Pulmonary artery endothelial cell (primary cell): ENCODE measurements at regions not wholly inside any gene's neighbourhood (a gene's known extent, or its start where the extent isn't known, plus 50 kb on each side); places are given as distances from the start of the nearest gene placed in this dataset.

ENCODE experiments used
- DNase-seq: peaks from one replicate; pipeline ENCODE4 v3.0.0-alpha.2; 2011; ENCODE audit warnings: low read depth, low spot score

DNA sequence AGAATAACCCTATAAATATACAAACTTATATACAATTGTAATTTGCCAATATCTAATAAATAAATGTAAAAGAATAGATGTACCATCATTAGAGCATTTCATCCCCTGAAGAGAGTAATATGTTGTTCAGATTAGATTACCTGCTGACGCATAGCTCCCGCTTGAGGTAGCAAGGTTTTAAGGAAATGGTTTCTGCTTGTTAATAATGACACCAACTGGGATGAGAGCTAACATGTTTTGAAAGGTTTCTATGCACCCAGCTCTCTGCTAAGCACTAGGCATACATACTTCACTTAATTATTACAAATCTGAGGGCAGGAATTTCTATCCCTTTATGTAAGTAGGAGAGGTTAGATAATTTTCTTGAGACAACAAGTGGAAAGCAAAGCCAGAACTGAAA, 1003.3 kb upstream of the SORCS1 start:
- no peak for DNase-seq

DNA sequence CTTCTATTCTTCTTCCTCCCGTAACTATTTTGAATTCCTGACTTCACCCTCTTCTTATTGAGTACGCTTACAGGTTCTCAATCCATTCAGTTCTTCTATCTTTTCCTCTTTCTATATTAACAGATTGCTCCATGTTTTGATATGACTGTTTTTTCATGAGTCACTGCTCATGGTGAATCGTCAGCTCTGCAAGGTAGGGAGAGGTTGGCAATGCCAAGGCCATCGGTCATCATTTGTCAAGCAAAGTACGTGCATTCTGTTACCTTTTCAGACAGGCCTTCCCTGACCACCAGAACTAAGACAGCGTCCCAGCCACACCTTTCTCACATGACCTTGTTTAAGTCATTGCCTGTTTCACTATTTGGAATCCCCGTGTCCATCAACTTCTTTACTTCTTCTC, 1001.9 kb upstream of the SORCS1 start:
- DNase-seq: no peak

DNA sequence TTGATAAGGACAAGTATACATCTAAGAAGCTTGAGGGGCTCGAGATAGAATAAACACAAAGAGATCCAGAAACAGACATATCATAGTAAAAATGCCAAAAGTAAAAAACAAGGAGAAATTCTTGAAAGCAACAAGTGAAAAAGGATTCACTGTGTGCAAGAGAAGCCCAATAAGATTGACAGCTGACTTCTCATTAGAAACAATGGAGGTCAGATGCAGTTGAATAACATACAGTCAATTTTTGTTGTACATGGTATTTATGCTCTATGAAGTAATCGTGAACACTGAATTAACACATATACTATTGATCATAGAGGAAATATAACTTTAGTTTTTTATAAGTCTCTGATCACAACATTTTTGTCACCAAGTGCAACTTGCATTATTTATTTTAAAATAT, 982.8 kb upstream of the SORCS1 start:
- DNase-seq: no peak

DNA sequence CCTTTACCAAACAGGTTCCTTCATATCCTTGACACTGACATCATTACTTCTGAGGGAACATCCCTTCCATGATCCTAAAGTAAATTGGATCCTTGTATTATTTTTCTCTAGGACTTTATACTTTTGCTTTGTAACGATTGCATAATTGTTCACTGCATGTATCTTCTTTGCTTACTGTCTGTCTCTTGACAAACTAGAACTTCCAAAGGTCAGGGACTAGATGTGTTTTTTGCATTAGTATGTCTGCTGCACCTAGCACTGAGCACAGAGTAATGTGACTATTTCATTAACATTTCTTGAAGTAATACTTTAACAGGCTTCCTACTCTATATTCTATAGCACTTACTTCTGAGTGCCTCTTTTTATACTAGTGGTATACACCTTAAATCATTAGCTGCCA, 976.6 kb upstream of the SORCS1 start:
- no peak for DNase-seq

DNA sequence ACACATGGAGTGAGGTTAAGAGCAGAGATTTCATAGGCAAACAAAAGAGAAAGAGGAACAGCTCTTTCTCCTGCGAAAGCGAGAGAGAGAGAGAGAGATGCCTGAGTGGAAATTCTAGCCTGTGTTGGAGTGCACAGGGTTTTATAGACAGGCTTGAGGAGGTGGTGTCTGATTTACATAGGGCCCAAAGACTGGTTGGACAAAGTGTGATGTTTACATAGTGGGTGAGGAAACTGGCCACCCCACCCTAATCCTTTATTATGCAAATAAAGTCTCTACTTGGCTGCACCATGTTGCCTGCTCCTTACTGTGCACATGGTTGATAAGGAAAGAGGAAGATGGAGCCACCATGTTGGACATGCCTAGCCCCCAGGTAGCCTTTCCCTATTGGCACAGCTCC, 967.8 kb upstream of the SORCS1 start:
- DNase-seq: no peak

DNA sequence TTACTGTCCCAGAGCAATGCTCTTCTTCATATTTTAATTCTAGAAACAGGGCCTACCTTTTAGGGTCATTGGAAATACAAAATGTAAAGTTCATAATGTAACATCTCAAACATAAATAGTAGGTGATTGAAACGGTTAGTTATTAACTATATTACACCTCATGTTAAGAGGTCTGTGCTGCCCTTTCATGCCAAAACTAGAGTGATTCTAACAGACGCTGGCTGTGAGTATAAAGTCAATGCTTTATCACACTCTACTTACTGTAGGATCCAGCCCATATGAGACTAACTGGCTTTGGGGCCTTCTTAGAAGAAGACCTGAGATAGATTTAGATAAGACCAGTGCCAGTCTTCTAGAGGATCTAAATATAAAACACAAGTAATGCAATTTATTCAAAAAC, 966.1 kb upstream of the SORCS1 start:
- no peak for DNase-seq

DNA sequence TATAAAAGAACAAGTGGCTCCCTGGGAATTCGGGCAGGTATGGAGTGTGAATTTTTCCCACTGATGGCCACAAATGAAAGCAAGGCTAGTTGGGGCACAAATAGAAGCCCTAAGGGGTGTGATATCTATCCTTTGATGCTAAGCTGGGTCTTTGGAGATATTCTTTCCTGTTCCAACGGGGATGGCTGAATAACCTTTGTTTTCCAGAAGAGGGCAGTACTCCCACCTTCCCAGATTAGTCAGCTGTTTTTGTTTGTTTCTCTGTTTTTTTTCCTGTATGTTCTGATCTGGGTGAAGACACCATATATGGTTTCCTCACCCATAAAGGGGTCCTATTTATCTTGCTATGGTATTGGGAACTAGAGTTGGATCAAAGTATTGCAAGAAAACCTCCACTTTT, 947.7 kb upstream of the SORCS1 start:
- no peak for DNase-seq

DNA sequence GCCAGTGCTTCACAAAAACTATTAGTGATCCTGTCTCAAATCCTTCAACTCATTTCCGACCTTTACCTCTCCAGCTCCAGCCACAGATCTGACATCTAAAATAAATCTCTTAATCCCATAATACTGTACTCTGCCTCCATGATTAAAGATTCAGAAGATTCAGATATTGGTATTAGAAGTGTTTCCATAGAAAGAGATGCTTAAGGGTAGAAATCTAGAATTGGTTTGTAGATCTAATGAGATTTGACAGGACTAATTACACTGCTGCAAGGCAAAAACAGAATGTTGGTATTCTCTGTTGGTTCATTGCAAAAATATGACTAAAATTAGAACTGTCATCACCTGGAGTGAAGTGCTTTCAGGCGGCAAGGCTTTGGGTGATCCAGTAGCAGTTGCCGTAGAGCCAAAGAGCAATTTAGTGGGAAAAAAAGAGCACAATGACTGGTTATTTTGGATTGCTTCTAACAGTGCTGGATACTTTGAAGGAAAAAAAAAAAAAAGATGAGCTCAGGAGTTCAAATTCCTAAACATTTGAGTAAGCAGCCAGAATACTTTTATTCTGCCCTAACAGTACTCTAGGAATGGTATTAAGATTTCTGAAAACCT, 940.1 kb upstream of the SORCS1 start:
- DNase-seq: no peak

DNA sequence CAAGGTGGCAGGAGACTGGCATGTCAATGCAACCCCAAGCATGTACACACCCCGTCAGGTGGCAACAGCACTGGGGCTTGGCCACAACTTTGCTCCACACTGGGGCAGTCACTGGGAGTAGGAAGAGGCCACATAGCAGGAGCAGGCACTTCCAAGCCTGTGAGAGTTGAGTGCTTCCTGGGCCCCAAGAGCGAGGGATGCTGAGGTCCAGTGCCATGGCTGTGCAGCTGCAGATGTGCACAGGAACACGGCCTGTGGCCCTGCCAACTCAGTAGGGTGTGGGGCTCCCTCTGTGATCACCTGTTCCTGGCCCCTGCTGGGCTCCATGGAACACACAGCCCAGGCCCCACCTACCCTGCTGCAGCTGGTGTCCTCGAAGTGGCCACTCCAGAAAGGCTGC, 932.8 kb upstream of the SORCS1 start:
- DNase-seq: no peak

DNA sequence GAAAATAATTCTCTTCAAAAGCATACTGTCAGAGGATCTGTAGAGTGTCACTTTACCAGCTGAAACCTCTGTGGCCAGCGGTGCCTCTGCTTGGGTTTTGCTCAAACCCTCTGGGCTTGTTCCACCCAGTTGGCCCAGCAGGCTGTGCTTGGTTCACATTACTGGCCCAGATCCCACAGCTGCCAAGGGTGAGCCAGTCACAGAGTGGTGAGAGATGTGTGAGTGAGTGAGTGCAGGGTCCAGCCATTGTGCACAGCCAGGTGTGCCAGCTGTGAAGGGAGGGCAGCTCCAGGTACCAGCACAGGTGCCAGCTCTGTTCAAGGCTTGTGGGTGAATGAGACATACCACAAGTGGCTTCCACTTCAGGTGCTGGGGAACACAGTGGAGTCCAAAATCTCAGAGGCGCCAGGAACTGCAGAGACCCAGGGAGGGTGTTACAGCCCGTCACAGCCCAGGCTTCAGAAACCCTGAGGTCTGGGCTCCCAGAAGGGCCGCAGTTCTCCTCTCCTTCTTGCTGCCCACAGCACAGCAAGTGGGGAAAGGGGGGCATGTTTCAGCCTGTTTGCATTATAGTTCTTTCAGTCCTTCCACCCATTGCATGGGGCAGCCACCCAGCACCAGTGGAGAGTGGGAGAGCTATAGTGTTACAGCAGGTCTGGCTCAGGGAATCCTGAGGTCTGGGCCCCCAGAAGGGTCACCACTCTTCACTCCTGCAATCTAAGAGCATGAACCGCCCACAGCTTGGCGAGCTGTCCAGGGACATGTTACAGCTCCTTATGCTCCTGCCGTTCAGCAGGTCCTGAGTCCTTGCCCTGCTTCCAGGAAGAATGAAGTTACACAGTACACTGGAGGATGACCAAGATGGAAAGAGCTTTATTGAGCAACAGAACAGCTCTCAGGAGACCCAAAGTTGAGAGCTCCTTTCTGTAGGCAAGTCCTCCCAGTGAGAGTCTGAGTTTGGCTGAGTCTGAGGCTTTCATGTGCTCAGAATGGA, 931.7 kb upstream of the SORCS1 start:
- no peak for DNase-seq

DNA sequence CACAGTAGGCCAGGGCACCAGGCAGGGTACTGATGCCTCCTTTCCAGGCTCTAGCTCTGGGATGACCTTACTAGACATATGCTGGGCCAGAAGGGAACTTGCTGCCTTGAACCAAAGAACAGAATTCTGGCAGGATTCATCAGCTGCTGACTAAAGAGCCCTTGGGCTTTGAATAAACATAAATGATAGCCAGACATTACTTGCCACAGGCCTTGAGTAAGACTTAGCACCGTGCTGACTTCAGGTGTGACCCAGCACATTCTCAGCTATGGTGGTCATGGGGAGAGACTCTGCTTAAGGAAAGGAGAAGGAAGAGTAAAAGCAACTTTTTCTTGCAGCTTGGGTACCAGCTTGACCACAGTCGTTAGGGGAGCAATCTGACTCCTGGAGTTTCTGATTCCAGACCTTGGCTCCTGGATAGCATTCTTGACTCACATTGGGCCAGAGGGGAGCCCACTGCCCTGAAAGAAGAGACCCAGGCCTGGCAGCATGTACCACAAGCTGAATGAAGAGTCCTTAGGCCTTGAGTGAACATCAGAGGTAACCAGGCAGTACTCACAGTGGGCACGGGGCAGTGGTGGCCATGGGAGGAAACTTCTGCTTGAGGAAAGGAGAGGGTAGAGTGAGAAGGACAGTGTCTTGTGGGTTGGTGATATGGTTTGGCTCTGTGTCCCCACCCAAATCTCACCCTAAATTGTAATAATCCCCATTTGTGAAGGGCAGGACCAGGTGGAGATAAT, 926.1 kb upstream of the SORCS1 start:
- no peak for DNase-seq

DNA sequence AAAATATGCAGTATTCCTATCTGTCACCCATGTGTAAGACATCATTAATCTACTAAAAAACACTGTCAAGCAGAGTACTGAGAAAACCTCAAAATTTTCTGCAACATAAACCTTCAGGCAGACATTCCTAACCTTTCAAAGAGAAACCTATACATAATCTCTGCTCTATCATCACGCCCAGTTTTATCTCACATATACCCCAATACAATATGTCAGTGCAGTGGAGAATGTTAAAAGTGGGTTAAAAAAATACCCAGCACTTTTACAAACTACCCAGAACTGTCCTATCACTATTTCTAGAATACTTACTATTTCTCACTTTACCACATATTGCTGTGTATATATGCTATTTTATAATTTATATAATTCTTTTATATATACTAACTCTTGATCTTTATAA, 922.0 kb upstream of the SORCS1 start:
- DNase-seq: no peak

DNA sequence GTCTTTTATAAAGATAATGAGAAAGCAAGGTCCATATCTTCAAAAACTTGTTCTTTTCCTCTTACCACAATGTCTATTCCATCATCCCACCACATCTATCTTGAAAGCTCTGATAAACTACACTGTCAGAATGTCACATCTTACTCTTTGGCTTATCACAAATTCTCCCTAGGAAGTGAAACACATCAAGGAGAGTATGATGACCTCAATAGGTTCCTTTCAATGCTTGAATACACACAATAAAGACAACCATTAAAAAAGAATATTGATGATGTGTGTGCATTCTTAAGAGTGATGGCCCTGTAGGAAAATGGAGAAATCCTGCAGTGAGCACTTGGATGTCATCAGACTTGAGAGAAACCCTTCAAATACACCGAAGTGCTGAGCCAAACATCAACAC, 918.1 kb upstream of the SORCS1 start:
- no peak for DNase-seq

DNA sequence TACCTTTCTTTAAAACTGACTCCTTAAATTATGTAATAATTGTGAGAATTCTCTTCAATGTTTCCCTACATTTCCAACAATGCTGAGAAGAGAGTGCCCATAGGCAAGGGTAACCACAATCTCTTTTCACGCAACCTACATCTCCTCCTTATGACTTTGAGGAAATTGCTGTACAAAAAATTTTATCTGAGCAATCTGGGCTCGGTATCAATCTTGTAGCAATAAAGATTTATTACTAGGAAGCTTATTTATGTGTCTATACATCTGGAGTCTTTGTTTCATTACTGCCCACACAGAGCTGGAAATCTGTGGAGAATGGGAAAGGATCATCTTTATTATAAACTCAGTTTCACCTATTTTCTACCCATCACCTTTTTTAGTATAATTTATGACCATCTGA, 913.8 kb upstream of the SORCS1 start:
- DNase-seq: no peak

DNA sequence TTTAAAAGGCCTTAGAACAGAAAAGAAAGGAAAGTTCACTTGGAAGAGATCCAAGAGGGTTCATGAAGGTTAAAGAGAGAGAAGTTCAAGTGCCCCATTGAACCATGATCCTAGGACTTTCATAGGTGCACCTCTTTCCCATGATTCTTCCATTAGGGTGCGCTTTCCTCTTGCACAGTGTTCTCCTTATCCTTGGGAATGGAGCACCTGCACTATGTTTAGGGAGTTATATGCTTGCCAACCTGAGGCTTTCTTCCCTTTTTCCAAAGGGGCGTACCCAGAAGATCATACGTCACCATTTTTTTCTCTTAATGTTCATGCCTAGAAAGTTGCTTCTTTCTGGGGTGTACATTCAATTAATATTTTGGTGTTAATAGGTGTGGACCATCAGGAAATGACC, 908.0 kb upstream of the SORCS1 start:
- no peak for DNase-seq

DNA sequence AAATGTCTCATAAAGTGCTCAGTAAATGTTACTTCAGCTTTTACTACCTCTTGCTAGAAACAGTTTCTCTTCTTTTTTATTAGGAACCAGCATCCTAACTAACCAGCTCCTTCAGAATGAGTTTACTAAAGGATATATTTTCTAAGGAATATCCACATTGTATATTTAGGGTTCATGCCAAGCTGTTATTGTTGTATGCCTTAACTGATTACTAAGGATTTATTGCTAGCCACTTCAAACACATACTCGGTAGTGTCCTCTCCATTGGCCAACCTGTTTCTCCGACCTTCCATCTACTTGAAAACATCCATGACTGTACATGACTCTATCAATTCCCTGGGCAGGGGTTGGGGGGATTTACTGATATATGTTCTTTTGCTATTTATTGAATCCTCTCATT, 906.3 kb upstream of the SORCS1 start:
- no peak for DNase-seq

DNA sequence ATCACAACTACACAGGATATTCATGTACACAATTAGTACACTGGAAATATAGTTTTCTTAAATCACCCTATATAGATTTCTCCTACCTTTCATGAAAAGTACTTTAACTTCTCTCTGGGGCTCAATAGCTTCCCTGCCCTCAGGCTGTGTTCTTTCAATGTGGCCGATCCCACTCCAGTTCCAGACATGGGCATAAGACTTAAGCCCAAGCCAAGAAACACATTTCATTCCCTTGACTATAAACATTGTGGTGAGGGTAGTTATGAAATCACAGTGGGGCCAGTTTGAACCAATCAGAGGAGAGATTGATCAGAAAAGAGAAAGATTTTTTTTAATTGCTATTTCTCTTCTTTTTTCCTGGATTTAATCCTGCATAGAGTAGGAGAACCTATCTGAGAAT, 904.6 kb upstream of the SORCS1 start:
- DNase-seq: no peak

DNA sequence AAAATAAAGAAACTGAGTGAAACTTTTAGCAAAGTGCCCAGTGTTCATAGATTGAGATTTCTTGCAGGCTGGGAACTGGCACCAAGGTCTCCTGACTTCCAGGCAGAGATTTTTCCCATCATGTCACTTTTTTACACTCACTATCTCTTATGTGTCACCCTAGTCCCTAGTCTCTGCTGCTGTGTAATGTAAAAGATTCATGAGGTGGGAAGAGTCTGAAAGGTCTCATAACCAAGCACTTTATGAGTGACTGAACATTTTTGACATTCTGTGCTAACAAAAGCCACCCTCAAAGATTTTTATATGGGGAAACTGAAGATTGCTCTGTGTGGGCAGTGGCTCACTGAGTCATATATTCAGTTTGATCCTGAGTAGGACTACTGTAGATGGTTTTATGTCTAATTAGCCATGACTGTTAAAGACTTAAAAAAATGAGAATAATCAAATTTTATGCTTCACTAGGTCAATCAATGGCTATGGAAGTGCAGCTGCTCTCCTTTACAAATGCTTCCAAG, 900.3 kb upstream of the SORCS1 start:
- DNase-seq: no peak

DNA sequence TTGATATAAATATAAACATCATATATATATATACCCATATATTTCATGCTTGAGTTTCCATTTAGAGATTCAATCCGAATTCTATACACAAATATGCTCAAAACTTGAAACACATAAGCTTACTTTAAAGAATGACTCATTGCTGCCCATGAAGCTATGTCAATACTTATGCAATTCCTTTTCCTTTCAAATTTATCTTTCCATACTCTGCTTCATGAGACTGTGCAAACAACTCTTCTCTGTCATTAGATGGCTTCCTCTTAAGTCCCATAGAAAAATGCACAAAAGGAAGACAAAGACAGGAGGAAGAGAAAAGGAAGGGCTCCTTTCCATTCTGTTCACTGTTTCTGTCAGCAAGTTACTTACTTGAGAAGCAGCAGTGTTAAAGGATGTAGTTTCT, 895.7 kb upstream of the SORCS1 start:
- DNase-seq: no peak

DNA sequence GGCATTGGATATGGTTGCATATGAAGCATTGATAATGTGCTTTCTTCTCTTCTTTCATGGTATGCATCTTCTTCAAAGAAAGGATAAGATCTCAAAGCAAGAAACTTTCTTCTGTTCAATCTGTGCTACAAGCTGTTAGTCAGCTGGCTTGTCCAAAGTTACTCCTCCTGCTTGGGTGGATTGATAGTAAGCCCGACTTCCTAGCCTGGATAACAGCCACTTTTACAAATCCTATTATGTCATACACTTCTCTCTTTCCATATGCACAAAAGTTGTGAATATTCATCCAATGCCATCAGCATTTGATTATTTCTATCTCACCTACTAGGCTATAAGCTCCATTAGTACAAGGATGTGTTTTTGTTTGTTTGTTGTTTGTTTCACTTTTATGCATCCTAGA, 891.0 kb upstream of the SORCS1 start:
- DNase-seq: no peak

DNA sequence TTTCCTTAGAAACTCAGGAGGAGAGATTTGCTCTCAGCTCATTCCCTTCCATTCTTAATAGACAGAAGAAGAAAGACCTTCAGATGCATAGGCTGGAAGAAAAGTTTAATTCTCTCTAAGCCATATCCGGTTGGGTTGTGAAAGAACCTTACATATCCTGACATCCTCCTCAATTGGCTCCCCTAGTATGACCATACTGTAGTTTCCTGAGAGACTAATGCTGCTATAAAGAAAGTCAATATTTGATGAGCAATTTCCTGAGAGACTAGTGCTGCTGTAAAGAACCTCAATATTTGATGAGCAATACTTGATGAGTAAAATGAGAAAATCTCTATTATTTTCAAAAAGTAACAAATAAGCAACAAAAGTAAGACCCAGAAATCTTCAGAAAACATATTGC, 888.5 kb upstream of the SORCS1 start:
- no peak for DNase-seq

DNA sequence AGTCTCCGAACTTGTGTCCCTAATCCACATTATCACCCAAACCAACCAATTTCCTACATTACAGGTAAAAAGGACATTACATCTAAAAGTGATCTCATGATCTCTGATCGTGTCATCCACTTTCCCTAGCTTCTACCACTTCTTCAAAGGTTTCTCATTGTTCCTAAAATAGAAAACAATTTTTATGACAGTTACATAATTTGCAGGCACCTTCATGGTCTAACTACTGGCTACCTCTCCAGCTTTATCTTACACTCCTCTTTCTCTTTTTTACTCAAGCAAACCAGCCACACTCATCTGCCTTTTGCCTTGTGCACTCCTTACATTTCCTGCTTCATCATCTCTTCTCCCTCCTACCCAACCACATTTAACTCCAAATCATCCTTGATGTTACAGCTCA, 886.7 kb upstream of the SORCS1 start:
- no peak for DNase-seq
